Stromal cell of bone marrow (primary cell): ENCODE measurements at regions not wholly inside any gene's neighbourhood (a gene's known extent, or its start where the extent isn't known, plus 50 kb on each side); places are given as distances from the start of the nearest gene placed in this dataset.

Experiments used
- DNase-seq: peaks from one replicate; pipeline ENCODE4 v3.0.0-alpha.2; 2012; ENCODE audit warnings: low read depth

GRCh38 chr7:67422601-67423000 is 426.0 kb downstream of the TYW1 start:
- no peak for DNase-seq

- no peak for DNase-seq
Observed at GRCh38 chr7:67423065-67423464, 426.4 kb downstream of the TYW1 start.

- no peak for DNase-seq
Observed at GRCh38 chr7:67426654-67427053, 430.0 kb downstream of the TYW1 start.

- no peak for DNase-seq
Observed at GRCh38 chr7:67429735-67430134, 433.1 kb downstream of the TYW1 start.

GRCh38 chr7:67432536-67433234 is 436.1 kb downstream of the TYW1 start:
- DNase-seq, result no peak

GRCh38 chr7:67435894-67436535 is 439.4 kb downstream of the TYW1 start:
- DNase-seq, result no peak

- no peak for DNase-seq
Observed at GRCh38 chr7:67438198-67438882, 441.7 kb downstream of the TYW1 start.

GRCh38 chr7:67438913-67439505 is 442.4 kb downstream of the TYW1 start:
- DNase-seq, result no peak

GRCh38 chr7:67440321-67440720 is 443.7 kb downstream of the TYW1 start:
- no peak for DNase-seq

GRCh38 chr7:67445728-67446127 is 449.1 kb downstream of the TYW1 start:
- no peak for DNase-seq

GRCh38 chr7:67447297-67447696 is 450.7 kb downstream of the TYW1 start:
- no peak for DNase-seq

- no peak for DNase-seq
Observed at GRCh38 chr7:67448271-67448670, 451.6 kb downstream of the TYW1 start.

GRCh38 chr7:67450171-67450570 is 453.5 kb downstream of the TYW1 start:
- DNase-seq, result no peak

GRCh38 chr7:67451306-67451705 is 454.7 kb downstream of the TYW1 start:
- no peak for DNase-seq

GRCh38 chr7:67452516-67453026 is 455.9 kb downstream of the TYW1 start:
- DNase-seq, result no peak

GRCh38 chr7:67453580-67454380 is 457.1 kb downstream of the TYW1 start:
- no peak for DNase-seq

GRCh38 chr7:67455508-67455907 is 458.9 kb downstream of the TYW1 start:
- no peak for DNase-seq

GRCh38 chr7:67462781-67463191 is 466.2 kb downstream of the TYW1 start:
- DNase-seq, result no peak

- no peak for DNase-seq
Observed at GRCh38 chr7:67463316-67463715, 466.7 kb downstream of the TYW1 start.

GRCh38 chr7:67463983-67464382 is 467.4 kb downstream of the TYW1 start:
- DNase-seq, result no peak

- DNase-seq, result no peak
Observed at GRCh38 chr7:67466109-67466508, 469.5 kb downstream of the TYW1 start.

GRCh38 chr7:67470256-67470751 is 473.7 kb downstream of the TYW1 start:
- no peak for DNase-seq
